Osteocyte (in vitro differentiated cells): ENCODE measurements at regions not wholly inside any gene's neighbourhood (a gene's known extent, or its start where the extent isn't known, plus 50 kb on each side); places are given as distances from the start of the nearest gene placed in this dataset.

Source experiments
- DNase-seq: peaks from one replicate; pipeline ENCODE4 v3.0.0; 2021; ENCODE audit warnings: mixed read lengths; ENCODE audit not compliant: unreplicated experiment; ENCODE audit errors: extremely low spot score
- H3K27ac Mint-ChIP-seq: one replicate; pipeline ENCODE4 v1.8.0; 2021; ENCODE audit warnings: mild to moderate bottlenecking, mixed read lengths; ENCODE audit not compliant: unreplicated experiment
- H3K27me3 Mint-ChIP-seq: one replicate; pipeline ENCODE4 v1.8.0; 2021; ENCODE audit warnings: mixed read lengths; ENCODE audit not compliant: unreplicated experiment
- H3K36me3 Mint-ChIP-seq: one replicate; pipeline ENCODE4 v1.8.0; 2021; ENCODE audit warnings: mixed read lengths; ENCODE audit not compliant: unreplicated experiment
- H3K4me1 Mint-ChIP-seq: one replicate; pipeline ENCODE4 v1.8.0; 2021; ENCODE audit warnings: mixed read lengths; ENCODE audit not compliant: unreplicated experiment
- H3K4me3 Mint-ChIP-seq: one replicate; pipeline ENCODE4 v1.8.0; 2021; ENCODE audit warnings: mild to moderate bottlenecking, moderate library complexity, mixed read lengths; ENCODE audit not compliant: unreplicated experiment
- H3K9me3 Mint-ChIP-seq: one replicate; pipeline ENCODE4 v1.8.0; 2021; ENCODE audit warnings: mixed read lengths; ENCODE audit not compliant: unreplicated experiment
- CTCF ChIP-seq: fragments of 200-600 bp; sonication (generic); IDR thresholded peaks from 2 replicates; pipeline ENCODE4 v1.5.0; 2021; ENCODE audit warnings: antibody characterized with exemption, mild to moderate bottlenecking, moderate library complexity

- Mint-ChIP-seq H3K36me3 (peaks cover 1% of the 10 kb centered on the region), H3K4me3 (no peak overlapping the region), H3K27me3 (no peaks in the 10 kb centered on the region), H3K9me3 (no peaks in the 10 kb centered on the region), H3K4me1 (peaks cover 41% of the 10 kb centered on the region), H3K27ac (no peak overlapping the region)
- no peak for DNase-seq
- no peak for TF ChIP-seq CTCF
Measured at GRCh38 chr20:58568483-58569240, 53.5 kb upstream of the APCDD1L start.

- peaks cover 2% of the 10 kb centered on the region for H3K36me3 Mint-ChIP-seq
- TF ChIP-seq CTCF: no peak
- no peak overlapping the region for H3K4me3 Mint-ChIP-seq
- no peaks in the 10 kb centered on the region for H3K27me3 Mint-ChIP-seq
- no peak for DNase-seq
- no peaks in the 10 kb centered on the region for H3K9me3 Mint-ChIP-seq
- peaks cover 41% of the 10 kb centered on the region for H3K4me1 Mint-ChIP-seq
- H3K27ac Mint-ChIP-seq: no peak overlapping the region
Measured at GRCh38 chr20:58568126-58568482, 52.9 kb upstream of the APCDD1L start.

- no peaks in the 10 kb centered on the region for H3K9me3 Mint-ChIP-seq
- H3K4me3 Mint-ChIP-seq: no peak overlapping the region
- peaks cover 2% of the 10 kb centered on the region for H3K36me3 Mint-ChIP-seq
- peaks cover 34% of the 10 kb centered on the region for H3K4me1 Mint-ChIP-seq
- no peak for DNase-seq
- TF ChIP-seq CTCF: no peak
- H3K27ac Mint-ChIP-seq: no peak overlapping the region
- no peaks in the 10 kb centered on the region for H3K27me3 Mint-ChIP-seq
Measured at GRCh38 chr20:58567437-58567836, 52.2 kb upstream of the APCDD1L start.

GRCh38 chr20:58566981-58567380 lies 51.8 kb upstream of the APCDD1L start:
- peaks cover 30% of the 10 kb centered on the region for H3K4me1 Mint-ChIP-seq
- DNase-seq: no peak
- no peak overlapping the region for H3K4me3 Mint-ChIP-seq
- no peak overlapping the region for H3K27ac Mint-ChIP-seq
- H3K27me3 Mint-ChIP-seq: no peaks in the 10 kb centered on the region
- peaks cover 2% of the 10 kb centered on the region for H3K36me3 Mint-ChIP-seq
- no peak for TF ChIP-seq CTCF
- no peaks in the 10 kb centered on the region for H3K9me3 Mint-ChIP-seq

- H3K36me3 Mint-ChIP-seq: peaks cover 2% of the 10 kb centered on the region
Measured at GRCh38 chr20:58565461-58566175, 50.4 kb upstream of the APCDD1L start.

More at GRCh38 chr20:58565461-58566175, 50.4 kb upstream of the APCDD1L start:
- Mint-ChIP-seq H3K9me3 (no peaks in the 10 kb centered on the region), H3K27ac (no peak overlapping the region), H3K4me1 (peaks cover 17% of the 10 kb centered on the region), H3K4me3 (no peak overlapping the region), H3K27me3 (no peaks in the 10 kb centered on the region)
- no peak for TF ChIP-seq CTCF
- no peak for DNase-seq
